Ovary (tissue), 7 donors: ENCODE measurements at regions not wholly inside any gene's neighbourhood (a gene's known extent, or its start where the extent isn't known, plus 50 kb on each side); places are given as distances from the start of the nearest gene placed in this dataset.
"Not testable (repeated sequence)": the region's sequence is repeated elsewhere in the genome, so short reads cannot be mapped to it uniquely, and the experiment has no call there.

Experiments used
- DNase-seq, 5 donors: peaks; one replicate each; pipeline ENCODE4 v3.0.0-alpha.2; 2019 to 2020
- H3K27ac ChIP-seq, 2 donors: fragments of 200-600 bp; one replicate each; pipeline versions ENCODE4 v1.5.1 to v1.8.0; 2019 to 2022
- H3K27me3 ChIP-seq: fragments of 200-600 bp; one replicate; pipeline ENCODE4 v1.8.0; 2022
- H3K36me3 ChIP-seq: fragments of 200-600 bp; sonication (generic); one replicate; pipeline ENCODE4 v1.5.1; 2019
- H3K4me1 ChIP-seq: one replicate; pipeline ENCODE4 v1.8.1; 2013; ENCODE audit warnings: mild to moderate bottlenecking, moderate library complexity; ENCODE audit not compliant: insufficient read depth
- H3K4me3 ChIP-seq: fragments of 200-600 bp; sonication (generic); one replicate; pipeline ENCODE4 v1.5.1; 2017
- H3K9me3 ChIP-seq, 2 donors: fragments of 200-600 bp in 1 of 2; sonication (generic) in 1 of 2; one replicate each; pipeline versions ENCODE4 v1.5.1 to v1.8.1; 2013 to 2019; ENCODE audit warnings: mild to moderate bottlenecking in 1 of 2, moderate library complexity in 1 of 2
- EP300 ChIP-seq: sonication (generic); formaldehyde crosslinking; IDR thresholded peaks from one replicate; pipeline ENCODE4 v1.6.1; 2017; ENCODE audit warnings: antibody characterized with exemption
- POLR2A ChIP-seq: fragments of 450-650 bp; IDR thresholded peaks from one replicate; pipeline ENCODE4 v1.6.1; 2017; ENCODE audit warnings: antibody characterized with exemption, mild to moderate bottlenecking, moderate library complexity
- WGBS, 3 donors: extraction: QIAGEN DNeasy Blood & Tissue Kit in 1 of 3; methylation state at CpG; one replicate each; pipeline versions ENCODE4 v1.1.5 to v1.1.7; 2013 to 2017; 5-methylcytosine and 5-hydroxymethylcytosine counted together
- intact Hi-C, 4 donors: fragments of 100-400 bp; cut with DNase I; formaldehyde crosslinking; loops; one replicate each; pipeline versions ENCODE4 v1.11.0 to v1.15.1; 2022 to 2023
- TF ChIP-seq, protein P1 (sequence below), 3 donors: fragments of 450-650 bp in 2 of 3; fragments of 200-600 bp in 1 of 3; IDR thresholded peaks; one replicate each; pipeline versions ENCODE4 v1.5.1 to v1.8.0; 2016 to 2022; ENCODE audit warnings: antibody characterized with exemption in 3 of 3, mild to moderate bottlenecking in 1 of 3
- donor health status: DM: no; HTN: no; CAD: no; lungs with moderate emphysema.
- donor health status: DM: no; HTN: no; CAD: no.
- donor health status: Bipolar disorder and iron deficiency.
- donor health status: DM: no; HTN: no; CAD: no.
- donor health status: DM: yes; HTN: yes; CAD: no.

DNA sequence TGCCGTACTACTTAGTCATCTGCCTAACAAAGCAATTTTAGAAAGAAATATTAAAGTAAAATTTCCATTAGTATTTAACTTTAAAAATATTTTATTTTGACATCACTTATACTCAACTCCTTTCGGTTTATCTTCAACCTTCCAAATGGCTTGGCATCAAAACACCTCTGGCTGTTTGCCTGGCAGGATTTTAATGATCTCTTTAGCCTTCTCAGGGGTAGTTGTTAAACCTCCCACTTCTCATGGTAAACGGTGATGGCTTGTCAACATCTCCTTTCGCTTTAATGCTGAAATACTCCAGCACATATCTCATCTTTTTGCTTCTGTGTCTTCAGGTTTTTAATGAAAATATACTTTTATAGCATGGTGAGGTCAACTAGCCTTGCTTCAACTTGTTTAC is 747.1 kb downstream of the CETN3 start:
- WGBS, 3 donors = 7 to 14% (median 14%) methylated on average over 4 of the region's 4 CpGs
- no peak overlapping the region for H3K4me3 ChIP-seq
- intact Hi-C loops = no loop called here
- no peaks in the 10 kb centered on the region for H3K9me3 ChIP-seq
- no peaks in the 10 kb centered on the region for H3K27me3 ChIP-seq
- H3K27ac ChIP-seq = no peak overlapping the region
- no peaks in the 10 kb centered on the region for H3K4me1 ChIP-seq
- TF ChIP-seq EP300 (no peak), POLR2A (no peak)
- TF ChIP-seq, protein P1, sequence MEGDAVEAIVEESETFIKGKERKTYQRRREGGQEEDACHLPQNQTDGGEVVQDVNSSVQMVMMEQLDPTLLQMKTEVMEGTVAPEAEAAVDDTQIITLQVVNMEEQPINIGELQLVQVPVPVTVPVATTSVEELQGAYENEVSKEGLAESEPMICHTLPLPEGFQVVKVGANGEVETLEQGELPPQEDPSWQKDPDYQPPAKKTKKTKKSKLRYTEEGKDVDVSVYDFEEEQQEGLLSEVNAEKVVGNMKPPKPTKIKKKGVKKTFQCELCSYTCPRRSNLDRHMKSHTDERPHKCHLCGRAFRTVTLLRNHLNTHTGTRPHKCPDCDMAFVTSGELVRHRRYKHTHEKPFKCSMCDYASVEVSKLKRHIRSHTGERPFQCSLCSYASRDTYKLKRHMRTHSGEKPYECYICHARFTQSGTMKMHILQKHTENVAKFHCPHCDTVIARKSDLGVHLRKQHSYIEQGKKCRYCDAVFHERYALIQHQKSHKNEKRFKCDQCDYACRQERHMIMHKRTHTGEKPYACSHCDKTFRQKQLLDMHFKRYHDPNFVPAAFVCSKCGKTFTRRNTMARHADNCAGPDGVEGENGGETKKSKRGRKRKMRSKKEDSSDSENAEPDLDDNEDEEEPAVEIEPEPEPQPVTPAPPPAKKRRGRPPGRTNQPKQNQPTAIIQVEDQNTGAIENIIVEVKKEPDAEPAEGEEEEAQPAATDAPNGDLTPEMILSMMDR (IDR thresholded peaks at IDR 0.05) = no peak
- H3K36me3 ChIP-seq = no peaks in the 10 kb centered on the region
- DNase-seq = no peak

- 91 to 93% (median 92%) methylated on average over 5 of the region's 5 CpGs for WGBS, 3 donors
- Histone ChIP-seq H3K27me3 (no peaks in the 10 kb centered on the region), H3K9me3 (no peaks in the 10 kb centered on the region), H3K27ac (no peak overlapping the region), H3K4me3 (no peak overlapping the region), H3K36me3 (no peaks in the 10 kb centered on the region), H3K4me1 (no peaks in the 10 kb centered on the region)
- intact Hi-C loops = no loop called here
- no peak for DNase-seq
- TF ChIP-seq, protein P1 (IDR thresholded peaks at IDR 0.05) = no peak
Measured at GRCh38 chr5:89638871-89639270, 755.9 kb upstream of the MEF2C start.

DNA sequence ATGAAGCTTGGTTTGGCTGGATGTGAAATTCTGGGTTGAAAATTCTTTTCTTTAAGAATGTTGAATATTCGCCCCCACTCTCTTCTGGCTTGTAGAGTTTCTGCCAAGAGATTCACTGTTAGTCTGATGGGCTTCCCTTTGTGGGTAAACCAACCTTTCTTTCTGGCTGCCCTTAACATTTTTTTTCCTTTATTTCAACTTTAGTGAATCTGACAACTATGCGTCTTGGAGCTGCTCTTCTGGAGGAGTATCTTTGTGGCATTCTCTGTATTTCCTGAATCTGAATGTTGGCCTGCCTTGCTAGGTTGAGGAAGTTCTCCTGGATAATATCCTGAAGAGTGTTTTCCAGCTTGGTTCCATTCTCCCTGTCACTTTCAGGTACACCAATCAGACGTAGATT is 751.2 kb upstream of the MEF2C start:
- WGBS, 3 donors = 68 to 82% (median 74%) methylated on average over 3 of the region's 3 CpGs
- H3K27me3 ChIP-seq, H3K9me3 ChIP-seq, H3K36me3 ChIP-seq, H3K27ac ChIP-seq, H3K4me3 ChIP-seq, DNase-seq, H3K4me1 ChIP-seq, intact Hi-C loops: not testable (repeated sequence)

GRCh38 chr5:89630064-89630463 is 747.1 kb upstream of the MEF2C start:
- H3K36me3 ChIP-seq, H3K9me3 ChIP-seq, H3K4me3 ChIP-seq, H3K27ac ChIP-seq, DNase-seq, H3K27me3 ChIP-seq, H3K4me1 ChIP-seq, intact Hi-C loops: not testable (repeated sequence)

DNA sequence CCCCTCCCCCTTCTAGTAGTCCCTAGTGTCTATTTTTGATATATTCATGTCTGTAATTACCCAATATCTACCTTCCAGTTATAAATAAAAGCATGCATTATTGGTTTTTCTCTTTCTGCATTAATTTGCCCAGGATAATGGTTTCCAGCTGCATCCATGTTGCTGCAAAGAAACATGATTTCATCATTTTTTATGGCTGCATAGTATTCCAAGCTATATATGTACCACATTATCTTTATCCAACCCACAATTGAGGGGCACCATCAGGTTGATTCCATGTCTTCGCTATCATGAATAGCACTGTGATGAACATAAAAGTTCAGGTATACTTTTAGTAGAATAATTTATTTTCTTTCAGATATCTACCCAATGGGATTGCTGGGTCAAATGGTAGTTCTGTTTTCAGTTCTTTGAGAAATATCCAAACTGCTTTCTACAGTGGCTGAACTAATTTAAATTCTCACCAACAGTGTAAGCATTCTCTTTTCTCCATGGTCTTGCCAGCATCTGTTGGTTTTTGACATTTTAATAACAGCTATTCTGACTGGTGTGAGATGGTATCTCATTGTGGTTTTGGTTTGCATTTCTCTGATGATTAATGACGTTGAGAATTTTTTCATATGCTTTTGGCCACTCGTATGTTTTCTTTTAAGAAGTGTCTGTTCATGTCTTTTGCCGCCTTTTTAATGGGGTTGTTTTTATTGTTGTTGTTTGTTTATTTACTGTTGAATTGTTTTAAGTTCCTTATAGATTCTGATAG is 746.1 kb upstream of the MEF2C start:
- intact Hi-C loops = no loop called here
- 86 to 88% (median 86%) methylated on average over 4 of the region's 4 CpGs for WGBS, 3 donors

DNA sequence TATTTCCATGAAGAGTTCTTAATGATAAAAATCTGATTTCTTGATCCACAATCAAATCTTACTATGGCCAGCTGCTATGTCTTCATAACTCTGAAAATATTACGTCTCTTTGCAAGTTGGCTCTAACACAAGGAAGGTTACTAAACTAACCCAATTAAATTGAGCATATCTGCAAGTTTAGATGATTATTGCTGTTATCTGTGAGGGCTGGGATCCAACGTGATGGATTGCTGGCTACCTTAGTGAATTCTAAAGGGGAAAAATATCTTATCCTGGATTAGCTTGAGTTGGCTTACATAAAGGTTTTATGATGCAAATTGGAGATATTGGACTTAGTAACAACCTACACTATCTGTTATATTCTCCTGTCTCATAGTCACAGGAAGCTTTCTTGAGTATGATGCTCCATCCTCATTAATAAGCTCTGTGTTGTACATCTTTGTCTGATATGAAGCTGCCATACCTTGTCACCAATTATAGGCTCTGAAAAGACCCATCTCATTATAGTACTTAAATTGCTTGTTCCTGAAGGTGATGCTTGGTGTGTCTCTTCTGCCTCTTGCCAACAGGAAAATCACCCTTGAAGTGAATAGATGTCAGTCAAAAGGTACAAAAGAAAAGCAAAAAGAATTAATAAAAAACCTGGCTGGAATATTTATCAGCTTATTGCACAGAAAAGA is 733.0 kb upstream of the MEF2C start:
- 46 to 52% (median 48%) methylated on average over 2 of the region's 2 CpGs for WGBS, 3 donors
- H3K27me3 ChIP-seq = no peaks in the 10 kb centered on the region
- no peak overlapping the region for H3K27ac ChIP-seq
- H3K4me3 ChIP-seq = no peak overlapping the region
- no peaks in the 10 kb centered on the region for H3K4me1 ChIP-seq
- no peaks in the 10 kb centered on the region for H3K9me3 ChIP-seq
- TF ChIP-seq, protein P1 (IDR thresholded peaks at IDR 0.05) = no peak
- TF ChIP-seq POLR2A (no peak), EP300 (no peak)
- H3K36me3 ChIP-seq = no peaks in the 10 kb centered on the region
- DNase-seq = no peak
- intact Hi-C loops = no loop called here

More for the DNA sequence above, 746.1 kb upstream of the MEF2C start:
- Histone ChIP-seq H3K27ac (no peak overlapping the region), H3K4me3 (no peak overlapping the region), H3K4me1 (no peaks in the 10 kb centered on the region), H3K36me3 (no peaks in the 10 kb centered on the region), H3K27me3 (no peaks in the 10 kb centered on the region), H3K9me3 (no peaks in the 10 kb centered on the region)
- DNase-seq = no peak
- TF ChIP-seq POLR2A = no peak
